DOHH2 (cell line): ENCODE measurements at regions not wholly inside any gene's neighbourhood (a gene's known extent, or its start where the extent isn't known, plus 50 kb on each side); places are given as distances from the start of the nearest gene placed in this dataset.

Experiments used
- EZH2phosphoT487 ChIP-seq: fragments of 200-600 bp; sonication (generic); IDR thresholded peaks from 2 replicates; pipeline ENCODE4 v1.6.1; 2017; ENCODE audit warnings: borderline replicate concordance, mild to moderate bottlenecking, antibody characterized with exemption, low read length, moderate library complexity, mixed read lengths
- TF ChIP-seq, protein P1 (sequence below): fragments of 200-600 bp; sonication (generic); IDR thresholded peaks from one replicate; pipeline ENCODE4 v1.5.1; 2014; ENCODE audit warnings: antibody characterized with exemption, mild to moderate bottlenecking, low read depth, low read length; ENCODE audit not compliant: poor library complexity, severe bottlenecking

DNA sequence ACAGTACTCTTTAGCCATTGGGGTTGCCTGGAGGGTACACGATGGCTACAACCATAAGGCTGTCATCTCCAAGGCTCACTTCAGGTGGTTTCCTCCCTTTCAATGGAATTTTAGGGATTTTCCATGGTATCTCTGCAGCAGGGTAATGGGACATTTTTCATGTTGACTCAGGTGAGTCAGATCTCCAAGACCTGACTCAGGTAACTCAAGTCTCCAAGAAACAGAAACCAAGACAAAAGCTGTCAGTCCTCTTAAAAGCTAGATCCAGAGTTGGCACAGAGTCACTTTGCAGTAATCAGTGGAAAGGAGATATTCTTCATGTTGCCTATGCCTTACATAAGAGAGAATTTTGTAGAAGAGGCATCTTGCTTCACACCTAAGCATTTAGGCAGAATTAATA lies 375.8 kb upstream of the ARPP21 start:
- TF ChIP-seq, protein P1, sequence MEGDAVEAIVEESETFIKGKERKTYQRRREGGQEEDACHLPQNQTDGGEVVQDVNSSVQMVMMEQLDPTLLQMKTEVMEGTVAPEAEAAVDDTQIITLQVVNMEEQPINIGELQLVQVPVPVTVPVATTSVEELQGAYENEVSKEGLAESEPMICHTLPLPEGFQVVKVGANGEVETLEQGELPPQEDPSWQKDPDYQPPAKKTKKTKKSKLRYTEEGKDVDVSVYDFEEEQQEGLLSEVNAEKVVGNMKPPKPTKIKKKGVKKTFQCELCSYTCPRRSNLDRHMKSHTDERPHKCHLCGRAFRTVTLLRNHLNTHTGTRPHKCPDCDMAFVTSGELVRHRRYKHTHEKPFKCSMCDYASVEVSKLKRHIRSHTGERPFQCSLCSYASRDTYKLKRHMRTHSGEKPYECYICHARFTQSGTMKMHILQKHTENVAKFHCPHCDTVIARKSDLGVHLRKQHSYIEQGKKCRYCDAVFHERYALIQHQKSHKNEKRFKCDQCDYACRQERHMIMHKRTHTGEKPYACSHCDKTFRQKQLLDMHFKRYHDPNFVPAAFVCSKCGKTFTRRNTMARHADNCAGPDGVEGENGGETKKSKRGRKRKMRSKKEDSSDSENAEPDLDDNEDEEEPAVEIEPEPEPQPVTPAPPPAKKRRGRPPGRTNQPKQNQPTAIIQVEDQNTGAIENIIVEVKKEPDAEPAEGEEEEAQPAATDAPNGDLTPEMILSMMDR: no peak
- TF ChIP-seq EZH2phosphoT487: no peak
